DND-41 (cell line): ENCODE measurements at regions not wholly inside any gene's neighbourhood (a gene's known extent, or its start where the extent isn't known, plus 50 kb on each side); places are given as distances from the start of the nearest gene placed in this dataset.

Experiments
- ATAC-seq: fragments of 200-7000 bp; cut with Tn5 transposase; 3 replicates; pipeline ENCODE4 v1.9.1; 2021; ENCODE audit warnings: low read depth; ENCODE audit not compliant: insufficient read depth
- DNase-seq: peaks from one replicate; pipeline ENCODE4 v3.0.0-alpha.2; 2020
- H2AFZ ChIP-seq: 2 replicates; pipeline ENCODE4 v1.6.0; 2012; ENCODE audit warnings: low read depth, low read length
- H3K27ac ChIP-seq: 2 replicates; pipeline ENCODE4 v1.5.1; 2012; ENCODE audit warnings: low read length, inconsistent platforms
- H3K27me3 ChIP-seq: fragments of 200-600 bp; sonication (generic); 2 replicates; pipeline ENCODE4 v1.6.0; 2012; ENCODE audit warnings: low read length, mild to moderate bottlenecking, inconsistent platforms; ENCODE audit not compliant: insufficient read depth, poor library complexity
- H3K36me3 ChIP-seq: 2 replicates; pipeline ENCODE4 v1.5.1; 2012; ENCODE audit warnings: low read length, inconsistent platforms; ENCODE audit not compliant: insufficient read depth
- H3K4me1 ChIP-seq: 2 replicates; pipeline ENCODE4 v1.5.1; 2012; ENCODE audit warnings: mild to moderate bottlenecking, low read length; ENCODE audit not compliant: insufficient read depth
- H3K4me2 ChIP-seq: 2 replicates; pipeline ENCODE4 v1.6.0; 2012; ENCODE audit warnings: mild to moderate bottlenecking, moderate library complexity, low read length, inconsistent platforms; ENCODE audit not compliant: insufficient read depth
- H3K4me3 ChIP-seq, 2 experiments: fragments of 200-600 bp in 1 of 2; shearing (Covaris generic) in 1 of 2; 2 replicates each; pipeline ENCODE4 v1.5.1; 2012 to 2016; ENCODE audit warnings: inconsistent platforms in 2 of 2, low read length in 2 of 2, mild to moderate bottlenecking in 2 of 2, low read depth in 1 of 2, moderate library complexity in 1 of 2
- H3K79me2 ChIP-seq: 2 replicates; pipeline ENCODE4 v1.6.0; 2012; ENCODE audit warnings: low read length, inconsistent platforms; ENCODE audit not compliant: insufficient read depth
- H3K9ac ChIP-seq: 2 replicates; pipeline ENCODE4 v1.6.0; 2012; ENCODE audit warnings: low read depth, mild to moderate bottlenecking, inconsistent platforms, low read length, moderate library complexity
- H3K9me3 ChIP-seq: 2 replicates; pipeline ENCODE4 v1.5.1; 2012; ENCODE audit warnings: low read length, moderate library complexity, mild to moderate bottlenecking, inconsistent platforms; ENCODE audit not compliant: insufficient read depth, severe bottlenecking
- H4K20me1 ChIP-seq: 2 replicates; pipeline ENCODE4 v1.6.0; 2012; ENCODE audit warnings: low read length; ENCODE audit not compliant: insufficient read depth
- CTCF ChIP-seq: IDR thresholded peaks from 2 replicates; pipeline ENCODE4 v1.5.1; 2012; ENCODE audit warnings: borderline replicate concordance, low read length, moderate library complexity, mild to moderate bottlenecking; ENCODE audit not compliant: poor library complexity, severe bottlenecking; ENCODE audit errors: extremely low read depth
- EZH2 ChIP-seq: IDR thresholded peaks from 3 replicates; pipeline ENCODE4 v1.6.1; 2012; ENCODE audit warnings: borderline replicate concordance, low read depth, mild to moderate bottlenecking, moderate library complexity, low read length, inconsistent platforms; ENCODE audit not compliant: severe bottlenecking

GRCh38 chr10:109040622-109041021, 882.7 kb downstream of the XPNPEP1 start:
- Histone ChIP-seq H4K20me1 (no peaks in the 10 kb centered on the region), H3K79me2 (no peaks in the 10 kb centered on the region), H3K4me2 (no peak overlapping the region), H3K4me1 (no peaks in the 10 kb centered on the region), H3K9ac (no peak overlapping the region), H3K27ac (no peak overlapping the region), H3K36me3 (no peaks in the 10 kb centered on the region), H3K9me3 (no peaks in the 10 kb centered on the region), H3K4me3 (no peak overlapping the region), H3K27me3 (no peaks in the 10 kb centered on the region), H2AFZ (no peak overlapping the region)
- TF ChIP-seq EZH2: no peak
- TF ChIP-seq CTCF: no peak
- DNase-seq (no peak), ATAC-seq (no peak)

DNA sequence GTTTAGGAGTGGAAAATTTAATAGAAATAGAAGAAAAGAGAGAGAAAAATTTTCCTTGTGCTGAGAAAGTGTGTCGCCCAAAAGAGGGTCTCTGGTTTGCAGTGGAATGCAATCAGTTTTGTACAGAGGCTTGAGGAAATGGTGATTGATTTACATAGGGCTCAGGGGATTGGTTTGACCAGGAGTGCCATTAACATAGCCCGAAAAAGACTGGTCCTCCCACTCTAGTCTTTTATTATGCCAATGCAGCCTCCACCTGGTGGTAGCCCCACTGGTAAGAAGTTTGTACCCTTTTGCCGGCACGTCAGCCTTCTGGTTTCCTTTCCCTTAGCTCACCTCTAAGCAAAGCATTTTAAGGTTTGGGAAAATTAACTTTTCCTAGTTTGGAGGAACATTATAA, 885.3 kb downstream of the XPNPEP1 start:
- H3K4me2 ChIP-seq: no peak overlapping the region
- no peak overlapping the region for H3K9ac ChIP-seq
- no peaks in the 10 kb centered on the region for H3K36me3 ChIP-seq
- H3K4me1 ChIP-seq: no peaks in the 10 kb centered on the region
- no peaks in the 10 kb centered on the region for H4K20me1 ChIP-seq
- no peak overlapping the region for H2AFZ ChIP-seq
- no peak overlapping the region for H3K4me3 ChIP-seq
- DNase-seq (no peak), ATAC-seq (no peak)
- TF ChIP-seq CTCF: no peak
- no peak for TF ChIP-seq EZH2
- no peaks in the 10 kb centered on the region for H3K27me3 ChIP-seq
- no peaks in the 10 kb centered on the region for H3K9me3 ChIP-seq
- no peaks in the 10 kb centered on the region for H3K79me2 ChIP-seq
- H3K27ac ChIP-seq: no peak overlapping the region

GRCh38 chr10:109030581-109031210, 892.6 kb downstream of the XPNPEP1 start:
- H3K4me2 ChIP-seq: no peak overlapping the region

More at GRCh38 chr10:109030581-109031210, 892.6 kb downstream of the XPNPEP1 start:
- no peak for ATAC-seq
- H3K4me3 ChIP-seq: no peak overlapping the region
- H2AFZ ChIP-seq: no peak overlapping the region
- H3K27ac ChIP-seq: no peak overlapping the region
- TF ChIP-seq CTCF (no peak), EZH2 (no peak)
- H3K36me3 ChIP-seq: no peaks in the 10 kb centered on the region
- no peaks in the 10 kb centered on the region for H3K4me1 ChIP-seq
- no peak overlapping the region for H3K9ac ChIP-seq
- no peaks in the 10 kb centered on the region for H3K27me3 ChIP-seq
- no peaks in the 10 kb centered on the region for H4K20me1 ChIP-seq
- no peaks in the 10 kb centered on the region for H3K79me2 ChIP-seq
- H3K9me3 ChIP-seq: no peaks in the 10 kb centered on the region
- DNase-seq: no peak
